NT2/D1 (cell line): ENCODE measurements at regions not wholly inside any gene's neighbourhood (a gene's known extent, or its start where the extent isn't known, plus 50 kb on each side); places are given as distances from the start of the nearest gene placed in this dataset.

Experiments used
- YY1 ChIP-seq: IDR thresholded peaks from 2 replicates; pipeline ENCODE4 v1.6.1; 2011; ENCODE audit not compliant: insufficient read length, insufficient read depth
- ZNF274 ChIP-seq: IDR thresholded peaks from 2 replicates; pipeline ENCODE4 v1.6.1; 2011; ENCODE audit warnings: mild to moderate bottlenecking, low read depth, low read length

DNA sequence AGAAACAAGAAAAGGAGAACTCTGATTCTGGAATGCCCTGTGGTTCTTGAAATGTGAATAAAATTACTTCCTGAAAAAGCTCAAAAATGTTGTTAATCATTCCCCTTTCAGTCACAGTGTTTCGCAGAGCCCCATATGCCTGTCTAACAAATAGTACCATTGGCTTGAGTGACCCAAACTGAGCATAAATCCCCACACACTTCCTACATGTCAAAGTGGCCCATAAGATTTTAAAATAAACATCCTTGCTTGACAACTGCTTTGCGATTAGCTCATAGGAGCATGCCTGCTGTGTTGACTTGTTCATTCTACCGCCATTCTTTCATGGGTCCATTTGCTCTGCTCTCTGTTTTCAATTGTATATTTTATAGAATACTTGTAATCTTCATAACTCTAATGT lies 377.8 kb upstream of the SMIM21 start:
- TF ChIP-seq YY1: no peak
- no peak for TF ChIP-seq ZNF274
